Trophoblast cell (in vitro differentiated cells and primary cell): ENCODE measurements at regions not wholly inside any gene's neighbourhood (a gene's known extent, or its start where the extent isn't known, plus 50 kb on each side); places are given as distances from the start of the nearest gene placed in this dataset.
"Not testable (repeated sequence)": the region's sequence is repeated elsewhere in the genome, so short reads cannot be mapped to it uniquely, and the experiment has no call there.

Experiments
- DNase-seq, 2 donors: peaks; one replicate each; pipeline ENCODE4 v3.0.0-alpha.2; 2016
- H2AFZ ChIP-seq: 2 replicates; pipeline ENCODE4 v1.6.1; 2013; ENCODE audit warnings: low read length, moderate library complexity, mild to moderate bottlenecking; ENCODE audit not compliant: insufficient read depth, poor library complexity
- H2AK5ac ChIP-seq: 2 replicates; pipeline ENCODE4 v1.6.1; 2013; ENCODE audit warnings: mild to moderate bottlenecking, low read length
- H2BK120ac ChIP-seq: 2 replicates; pipeline ENCODE4 v1.6.1; 2013; ENCODE audit warnings: low read length, mild to moderate bottlenecking, moderate library complexity; ENCODE audit not compliant: insufficient read depth, poor library complexity
- H2BK12ac ChIP-seq: 2 replicates; pipeline ENCODE4 v1.6.1; 2013; ENCODE audit warnings: mild to moderate bottlenecking, low read length, moderate library complexity
- H2BK5ac ChIP-seq: 2 replicates; pipeline ENCODE4 v1.6.1; 2013; ENCODE audit warnings: low read length, low read depth, moderate library complexity, mild to moderate bottlenecking; ENCODE audit not compliant: poor library complexity
- H3K14ac ChIP-seq: 2 replicates; pipeline ENCODE4 v1.6.1; 2013; ENCODE audit warnings: mild to moderate bottlenecking, low read length
- H3K18ac ChIP-seq: 2 replicates; pipeline ENCODE4 v1.6.1; 2013; ENCODE audit warnings: mild to moderate bottlenecking, low read length
- H3K23ac ChIP-seq: 2 replicates; pipeline ENCODE4 v1.6.1; 2013; ENCODE audit warnings: low read length
- H3K27ac ChIP-seq: 2 replicates; pipeline ENCODE4 v1.5.1; 2013; ENCODE audit warnings: low read depth, mild to moderate bottlenecking, inconsistent platforms, low read length, moderate library complexity
- H3K27me3 ChIP-seq: 2 replicates; pipeline ENCODE4 v1.6.1; 2013; ENCODE audit warnings: inconsistent platforms, mild to moderate bottlenecking, low read length, moderate library complexity; ENCODE audit not compliant: insufficient read depth
- H3K36me3 ChIP-seq, 2 experiments: 1 replicate in 1 of 2; 2 replicates in 1 of 2; pipeline ENCODE4 v1.6.1; 2013; ENCODE audit warnings: low read length in 2 of 2, mild to moderate bottlenecking in 2 of 2, moderate library complexity in 1 of 2; ENCODE audit not compliant: insufficient read depth in 2 of 2, control insufficient read depth in 1 of 2
- H3K4ac ChIP-seq: 2 replicates; pipeline ENCODE4 v1.6.1; 2013; ENCODE audit warnings: low read depth, mild to moderate bottlenecking, low read length, moderate library complexity
- H3K4me1 ChIP-seq, 2 experiments: 1 replicate in 1 of 2; 2 replicates in 1 of 2; pipeline ENCODE4 v1.6.1; 2013; ENCODE audit warnings: low read length in 2 of 2, mild to moderate bottlenecking in 2 of 2, moderate library complexity in 1 of 2; ENCODE audit not compliant: insufficient read depth in 2 of 2, control insufficient read depth in 1 of 2
- H3K4me2 ChIP-seq: 2 replicates; pipeline ENCODE4 v1.6.1; 2013; ENCODE audit warnings: inconsistent platforms, mild to moderate bottlenecking, low read length, moderate library complexity
- H3K4me3 ChIP-seq: 2 replicates; pipeline ENCODE4 v1.5.1; 2013; ENCODE audit warnings: mild to moderate bottlenecking, low read depth, low read length, inconsistent platforms
- H3K79me1 ChIP-seq: one replicate; pipeline ENCODE4 v1.6.1; 2013; ENCODE audit warnings: low read length
- H3K79me2 ChIP-seq: 2 replicates; pipeline ENCODE4 v1.6.1; 2013; ENCODE audit warnings: low read length, mild to moderate bottlenecking; ENCODE audit not compliant: control insufficient read depth, insufficient read depth, poor library complexity
- H3K9ac ChIP-seq: 2 replicates; pipeline ENCODE4 v1.6.1; 2013; ENCODE audit warnings: mild to moderate bottlenecking, low read length
- H3K9me3 ChIP-seq: 2 replicates; pipeline ENCODE4 v1.6.1; 2013; ENCODE audit warnings: low read depth, mild to moderate bottlenecking, control low read depth, inconsistent platforms, low read length; ENCODE audit not compliant: insufficient read depth
- H4K12ac ChIP-seq: 2 replicates; pipeline ENCODE4 v1.6.1; 2013; ENCODE audit warnings: low read depth, mild to moderate bottlenecking, low read length, moderate library complexity
- H4K8ac ChIP-seq: 2 replicates; pipeline ENCODE4 v1.6.1; 2013; ENCODE audit warnings: low read depth, mild to moderate bottlenecking, low read length, moderate library complexity
- H4K91ac ChIP-seq: one replicate; pipeline ENCODE4 v1.6.1; 2013; ENCODE audit warnings: low read depth, mild to moderate bottlenecking, low read length, moderate library complexity
- WGBS: extraction: QIAGEN DNeasy Blood & Tissue Kit; methylation state at CpG from one replicate; pipeline ENCODE4 v1.1.7; 2013; ENCODE audit warnings: missing lambda C conversion rate; ENCODE audit not compliant: insufficient read length, insufficient coverage; ENCODE audit errors: extremely low coverage; 5-methylcytosine and 5-hydroxymethylcytosine counted together

- H4K8ac ChIP-seq, H3K27me3 ChIP-seq, H3K18ac ChIP-seq, H3K79me2 ChIP-seq, H2BK12ac ChIP-seq, H3K9me3 ChIP-seq, H3K4me3 ChIP-seq, H2BK120ac ChIP-seq, H3K36me3 ChIP-seq, H4K91ac ChIP-seq, H4K12ac ChIP-seq, H3K4me1 ChIP-seq, H3K27ac ChIP-seq, H3K4ac ChIP-seq, H2AK5ac ChIP-seq, H3K23ac ChIP-seq, H2BK5ac ChIP-seq, H3K79me1 ChIP-seq, H3K4me2 ChIP-seq, H2AFZ ChIP-seq, DNase-seq, H3K9ac ChIP-seq, H3K14ac ChIP-seq: not testable (repeated sequence)
- no CpG with 5 or more reads among the region's 4 CpGs for WGBS
These were observed 81.9 kb upstream of the ADGRL1 start for GRCh38 chr19:14287837-14288236.

- H3K9me3 ChIP-seq, H3K18ac ChIP-seq, H4K12ac ChIP-seq, H2BK12ac ChIP-seq, H3K4me1 ChIP-seq, H3K23ac ChIP-seq, H4K91ac ChIP-seq, H4K8ac ChIP-seq, H2AFZ ChIP-seq, H3K36me3 ChIP-seq, H2BK120ac ChIP-seq, H2BK5ac ChIP-seq, H3K27me3 ChIP-seq, DNase-seq, H3K79me1 ChIP-seq, H2AK5ac ChIP-seq, H3K79me2 ChIP-seq, H3K4ac ChIP-seq, H3K9ac ChIP-seq, H3K14ac ChIP-seq, H3K4me2 ChIP-seq, H3K4me3 ChIP-seq, H3K27ac ChIP-seq: not testable (repeated sequence)
- no CpG with 5 or more reads among the region's 4 CpGs for WGBS
These were observed 80.6 kb upstream of the ADGRL1 start for GRCh38 chr19:14286594-14286993.

GRCh38 chr19:14285726-14286125 lies 79.8 kb upstream of the ADGRL1 start:
- H3K4me2 ChIP-seq, H3K18ac ChIP-seq, H4K91ac ChIP-seq, H3K27me3 ChIP-seq, H4K8ac ChIP-seq, H4K12ac ChIP-seq, H3K79me2 ChIP-seq, H2AK5ac ChIP-seq, H2AFZ ChIP-seq, DNase-seq, H3K4me1 ChIP-seq, H3K36me3 ChIP-seq, H3K4ac ChIP-seq, H2BK12ac ChIP-seq, H3K9me3 ChIP-seq, H3K4me3 ChIP-seq, H3K79me1 ChIP-seq, H2BK120ac ChIP-seq, H3K27ac ChIP-seq, H3K14ac ChIP-seq, H3K23ac ChIP-seq, H3K9ac ChIP-seq, H2BK5ac ChIP-seq: not testable (repeated sequence)
- WGBS = no CpG with 5 or more reads among the region's 9 CpGs

- H3K4me2 ChIP-seq, H3K9ac ChIP-seq, H3K18ac ChIP-seq, H3K23ac ChIP-seq, H3K36me3 ChIP-seq, H2BK120ac ChIP-seq, H4K91ac ChIP-seq, H3K27ac ChIP-seq, H2AK5ac ChIP-seq, H4K8ac ChIP-seq, H3K4me3 ChIP-seq, H2AFZ ChIP-seq, H2BK5ac ChIP-seq, H3K14ac ChIP-seq, H3K79me2 ChIP-seq, DNase-seq, H3K4me1 ChIP-seq, H3K4ac ChIP-seq, H3K9me3 ChIP-seq, H3K27me3 ChIP-seq, H4K12ac ChIP-seq, H3K79me1 ChIP-seq, H2BK12ac ChIP-seq: not testable (repeated sequence)
- no CpG with 5 or more reads among the region's 11 CpGs for WGBS
These were observed 78.0 kb upstream of the ADGRL1 start for GRCh38 chr19:14283813-14284520.
